HEK293 (cell line): ENCODE measurements at regions not wholly inside any gene's neighbourhood (a gene's known extent, or its start where the extent isn't known, plus 50 kb on each side); places are given as distances from the start of the nearest gene placed in this dataset.

Source experiments
- CTCF ChIA-PET: fragments of 350-600 bp; formaldehyde crosslinking; extraction: SDS; loops from one replicate; lab custom pipeline; 2021; ENCODE audit warnings: antibody characterized with exemption; lab: Yijun Ruan, JAX
- POLR2A ChIA-PET: fragments of 300-600 bp; formaldehyde crosslinking; extraction: SDS; loops from one replicate; lab custom pipeline; 2020; ENCODE audit warnings: antibody characterized with exemption, inconsistent platforms; lab: Yijun Ruan, JAX
- H3K27ac ChIP-seq: fragments of 200-500 bp; sonication (Bioruptor generic); 2 replicates; pipeline ENCODE4 v1.5.1; 2014; ENCODE audit warnings: low read depth, low read length, control low read depth, inconsistent platforms; ENCODE audit errors: extremely low read depth
- H3K36me3 ChIP-seq, 2 experiments: fragments of 200-500 bp in 1 of 2; sonication (Bioruptor generic) in 1 of 2; 1 replicate in 1 of 2; 2 replicates in 1 of 2; pipeline ENCODE4 v1.5.1; 2014 to 2017; ENCODE audit warnings: inconsistent platforms in 2 of 2, low read length in 2 of 2; ENCODE audit not compliant: control insufficient read depth in 2 of 2, insufficient read depth in 1 of 2
- H3K4me1 ChIP-seq: fragments of 200-500 bp; sonication (Bioruptor generic); 2 replicates; pipeline ENCODE4 v1.5.1; 2014; ENCODE audit warnings: mild to moderate bottlenecking, low read length, inconsistent platforms; ENCODE audit not compliant: control insufficient read depth, insufficient read depth
- H3K4me3 ChIP-seq: 2 replicates; pipeline ENCODE4 v1.5.1; 2011; ENCODE audit warnings: low read depth, mild to moderate bottlenecking, control low read depth, low read length, moderate library complexity
- H3K9me3 ChIP-seq: fragments of 200-500 bp; sonication (Bioruptor generic); 2 replicates; pipeline ENCODE4 v1.5.1; 2014; ENCODE audit warnings: low read depth, low read length, inconsistent platforms; ENCODE audit not compliant: control insufficient read depth, insufficient read depth
- GLI4 ChIP-seq: fragments of 450-650 bp; formaldehyde crosslinking; IDR thresholded peaks from 2 replicates; pipeline ENCODE4 v1.5.1; 2016; ENCODE audit warnings: missing biosample characterization, missing genetic modification characterization
- SCRT2 ChIP-seq: fragments of 450-650 bp; formaldehyde crosslinking; IDR thresholded peaks from 2 replicates; pipeline ENCODE4 v1.5.1; 2016; ENCODE audit warnings: missing biosample characterization, missing genetic modification characterization
- ZFP37 ChIP-seq: fragments of 450-650 bp; formaldehyde crosslinking; IDR thresholded peaks from 2 replicates; pipeline ENCODE4 v1.5.1; 2016; ENCODE audit warnings: missing biosample characterization, missing genetic modification characterization
- ZNF112 ChIP-seq: fragments of 450-650 bp; formaldehyde crosslinking; IDR thresholded peaks from 2 replicates; pipeline ENCODE4 v1.5.0; 2017; ENCODE audit warnings: missing biosample characterization, missing genetic modification characterization
- ZNF133 ChIP-seq: fragments of 450-650 bp; formaldehyde crosslinking; IDR thresholded peaks from 2 replicates; pipeline ENCODE4 v1.5.1; 2016; ENCODE audit warnings: missing biosample characterization, missing genetic modification characterization
- ZNF211 ChIP-seq: fragments of 450-650 bp; formaldehyde crosslinking; IDR thresholded peaks from 2 replicates; pipeline ENCODE4 v1.5.1; 2016; ENCODE audit warnings: low read depth, missing biosample characterization, missing genetic modification characterization
- ZNF221 ChIP-seq: fragments of 450-650 bp; formaldehyde crosslinking; IDR thresholded peaks from 2 replicates; pipeline ENCODE4 v1.5.1; 2017; ENCODE audit warnings: missing biosample characterization, missing genetic modification characterization, borderline replicate concordance
- ZNF248 ChIP-seq: fragments of 450-650 bp; formaldehyde crosslinking; IDR thresholded peaks from 2 replicates; pipeline ENCODE4 v1.5.1; 2017; ENCODE audit warnings: missing biosample characterization, missing genetic modification characterization
- ZNF266 ChIP-seq: fragments of 450-650 bp; formaldehyde crosslinking; IDR thresholded peaks from 2 replicates; pipeline ENCODE4 v1.5.1; 2016; ENCODE audit warnings: missing biosample characterization, missing genetic modification characterization, low read depth
- ZNF362 ChIP-seq: fragments of 450-650 bp; formaldehyde crosslinking; IDR thresholded peaks from 2 replicates; pipeline ENCODE4 v1.5.1; 2016; ENCODE audit warnings: missing biosample characterization, missing genetic modification characterization
- ZNF521 ChIP-seq: fragments of 450-650 bp; formaldehyde crosslinking; IDR thresholded peaks from 2 replicates; pipeline ENCODE4 v1.5.1; 2017; ENCODE audit warnings: missing biosample characterization, mild to moderate bottlenecking, missing genetic modification characterization
- ZNF558 ChIP-seq: fragments of 450-650 bp; formaldehyde crosslinking; IDR thresholded peaks from 2 replicates; pipeline ENCODE4 v1.5.1; 2016; ENCODE audit warnings: missing biosample characterization, missing genetic modification characterization
- ZNF560 ChIP-seq: fragments of 450-650 bp; formaldehyde crosslinking; IDR thresholded peaks from 2 replicates; pipeline ENCODE4 v1.5.1; 2017; ENCODE audit warnings: missing biosample characterization, missing genetic modification characterization, borderline replicate concordance
- ZNF623 ChIP-seq: fragments of 450-650 bp; formaldehyde crosslinking; IDR thresholded peaks from 2 replicates; pipeline ENCODE4 v1.5.1; 2016; ENCODE audit warnings: missing biosample characterization, missing genetic modification characterization
- ZNF624 ChIP-seq: fragments of 450-650 bp; formaldehyde crosslinking; IDR thresholded peaks from 2 replicates; pipeline ENCODE4 v1.5.1; 2017; ENCODE audit warnings: missing biosample characterization, missing genetic modification characterization
- ZNF837 ChIP-seq: fragments of 450-650 bp; formaldehyde crosslinking; IDR thresholded peaks from 2 replicates; pipeline ENCODE4 v1.5.1; 2016; ENCODE audit warnings: missing biosample characterization, missing genetic modification characterization
- ZSCAN16 ChIP-seq: fragments of 450-650 bp; formaldehyde crosslinking; IDR thresholded peaks from 2 replicates; pipeline ENCODE4 v1.5.1; 2016; ENCODE audit warnings: missing biosample characterization, missing genetic modification characterization
- ZXDB ChIP-seq: fragments of 450-650 bp; formaldehyde crosslinking; IDR thresholded peaks from 2 replicates; pipeline ENCODE4 v1.5.1; 2016; ENCODE audit warnings: missing biosample characterization, missing genetic modification characterization
- TF ChIP-seq, protein P1 (sequence below): fragments of 450-650 bp; formaldehyde crosslinking; IDR thresholded peaks from 2 replicates; pipeline ENCODE4 v1.5.1; 2016; ENCODE audit warnings: missing biosample characterization, missing genetic modification characterization
- TF ChIP-seq, protein P2 (sequence below): fragments of 450-650 bp; formaldehyde crosslinking; IDR thresholded peaks from 2 replicates; pipeline ENCODE4 v1.5.1; 2016; ENCODE audit warnings: missing biosample characterization, missing genetic modification characterization, low read depth
- TF ChIP-seq, protein P3 (sequence below): fragments of 450-650 bp; formaldehyde crosslinking; IDR thresholded peaks from 2 replicates; pipeline ENCODE4 v1.5.1; 2016; ENCODE audit warnings: missing biosample characterization, missing genetic modification characterization

GRCh38 chr14:34014936-34015335, 64.1 kb upstream of the EGLN3 start:
- Histone ChIP-seq H3K36me3 (no peaks in the 10 kb centered on the region), H3K27ac (no peak overlapping the region), H3K4me1 (no peaks in the 10 kb centered on the region), H3K9me3 (no peaks in the 10 kb centered on the region), H3K4me3 (no peak overlapping the region)
- ChIA-PET POLR2A (no interaction called here), CTCF (interaction anchor here (0.5 kb wide), 1 partner anchor 46 kb away, joined by 4 read pairs; no protein-coding TSS in a partner anchor)
- TF ChIP-seq, protein P1, sequence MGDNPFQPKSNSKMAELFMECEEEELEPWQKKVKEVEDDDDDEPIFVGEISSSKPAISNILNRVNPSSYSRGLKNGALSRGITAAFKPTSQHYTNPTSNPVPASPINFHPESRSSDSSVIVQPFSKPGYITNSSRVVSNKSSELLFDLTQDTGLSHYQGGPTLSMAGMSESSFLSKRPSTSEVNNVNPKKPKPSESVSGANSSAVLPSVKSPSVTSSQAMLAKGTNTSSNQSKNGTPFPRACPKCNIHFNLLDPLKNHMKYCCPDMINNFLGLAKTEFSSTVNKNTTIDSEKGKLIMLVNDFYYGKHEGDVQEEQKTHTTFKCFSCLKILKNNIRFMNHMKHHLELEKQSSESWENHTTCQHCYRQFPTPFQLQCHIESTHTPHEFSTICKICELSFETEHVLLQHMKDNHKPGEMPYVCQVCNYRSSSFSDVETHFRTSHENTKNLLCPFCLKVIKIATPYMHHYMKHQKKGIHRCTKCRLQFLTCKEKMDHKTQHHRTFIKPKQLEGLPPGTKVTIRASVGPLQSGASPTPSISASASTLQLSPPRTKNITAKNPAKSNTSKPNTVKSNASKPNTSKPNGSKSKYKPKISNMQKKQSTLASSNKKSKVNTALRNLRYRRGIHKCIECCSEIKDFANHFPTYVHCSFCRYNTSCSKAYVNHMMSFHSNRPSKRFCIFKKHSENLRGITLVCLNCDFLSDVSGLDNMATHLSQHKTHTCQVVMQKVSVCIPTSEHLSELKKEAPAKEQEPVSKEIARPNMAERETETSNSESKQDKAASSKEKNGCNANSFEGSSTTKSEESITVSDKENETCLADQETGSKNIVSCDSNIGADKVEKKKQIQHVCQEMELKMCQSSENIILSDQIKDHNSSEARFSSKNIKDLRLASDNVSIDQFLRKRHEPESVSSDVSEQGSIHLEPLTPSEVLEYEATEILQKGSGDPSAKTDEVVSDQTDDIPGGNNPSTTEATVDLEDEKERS (tag by site-specific recombination): no peak
- no peak for TF ChIP-seq ZNF623 (tag by site-specific recombination)
- no peak for TF ChIP-seq ZNF248
- TF ChIP-seq, protein P2, sequence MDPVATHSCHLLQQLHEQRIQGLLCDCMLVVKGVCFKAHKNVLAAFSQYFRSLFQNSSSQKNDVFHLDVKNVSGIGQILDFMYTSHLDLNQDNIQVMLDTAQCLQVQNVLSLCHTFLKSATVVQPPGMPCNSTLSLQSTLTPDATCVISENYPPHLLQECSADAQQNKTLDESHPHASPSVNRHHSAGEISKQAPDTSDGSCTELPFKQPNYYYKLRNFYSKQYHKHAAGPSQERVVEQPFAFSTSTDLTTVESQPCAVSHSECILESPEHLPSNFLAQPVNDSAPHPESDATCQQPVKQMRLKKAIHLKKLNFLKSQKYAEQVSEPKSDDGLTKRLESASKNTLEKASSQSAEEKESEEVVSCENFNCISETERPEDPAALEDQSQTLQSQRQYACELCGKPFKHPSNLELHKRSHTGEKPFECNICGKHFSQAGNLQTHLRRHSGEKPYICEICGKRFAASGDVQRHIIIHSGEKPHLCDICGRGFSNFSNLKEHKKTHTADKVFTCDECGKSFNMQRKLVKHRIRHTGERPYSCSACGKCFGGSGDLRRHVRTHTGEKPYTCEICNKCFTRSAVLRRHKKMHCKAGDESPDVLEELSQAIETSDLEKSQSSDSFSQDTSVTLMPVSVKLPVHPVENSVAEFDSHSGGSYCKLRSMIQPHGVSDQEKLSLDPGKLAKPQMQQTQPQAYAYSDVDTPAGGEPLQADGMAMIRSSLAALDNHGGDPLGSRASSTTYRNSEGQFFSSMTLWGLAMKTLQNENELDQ: no peak
- no peak for TF ChIP-seq ZNF221 (tag by site-specific recombination)
- no peak for TF ChIP-seq ZNF560 (tag by site-specific recombination)
- TF ChIP-seq, protein P3, sequence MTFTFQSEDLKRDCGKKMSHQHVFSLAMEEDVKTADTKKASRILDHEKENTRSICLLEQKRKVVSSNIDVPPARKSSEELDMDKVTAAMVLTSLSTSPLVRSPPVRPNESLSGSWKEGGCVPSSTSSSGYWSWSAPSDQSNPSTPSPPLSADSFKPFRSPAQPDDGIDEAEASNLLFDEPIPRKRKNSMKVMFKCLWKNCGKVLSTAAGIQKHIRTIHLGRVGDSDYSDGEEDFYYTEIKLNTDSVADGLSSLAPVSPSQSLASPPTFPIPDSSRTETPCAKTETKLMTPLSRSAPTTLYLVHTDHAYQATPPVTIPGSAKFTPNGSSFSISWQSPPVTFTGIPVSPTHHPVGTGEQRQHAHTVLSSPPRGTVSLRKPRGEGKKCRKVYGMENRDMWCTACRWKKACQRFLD (tag by site-specific recombination): no peak
- no peak for TF ChIP-seq ZFP37 (tag by site-specific recombination)
- TF ChIP-seq ZNF112 (tag by site-specific recombination): no peak
- TF ChIP-seq ZSCAN16 (tag by site-specific recombination): no peak
- no peak for TF ChIP-seq GLI4
- no peak for TF ChIP-seq ZNF837 (tag by site-specific recombination)
- TF ChIP-seq ZNF211 (tag by site-specific recombination): no peak
- no peak for TF ChIP-seq ZNF624 (tag by site-specific recombination)
- TF ChIP-seq ZNF521 (tag by site-specific recombination): no peak

DNA sequence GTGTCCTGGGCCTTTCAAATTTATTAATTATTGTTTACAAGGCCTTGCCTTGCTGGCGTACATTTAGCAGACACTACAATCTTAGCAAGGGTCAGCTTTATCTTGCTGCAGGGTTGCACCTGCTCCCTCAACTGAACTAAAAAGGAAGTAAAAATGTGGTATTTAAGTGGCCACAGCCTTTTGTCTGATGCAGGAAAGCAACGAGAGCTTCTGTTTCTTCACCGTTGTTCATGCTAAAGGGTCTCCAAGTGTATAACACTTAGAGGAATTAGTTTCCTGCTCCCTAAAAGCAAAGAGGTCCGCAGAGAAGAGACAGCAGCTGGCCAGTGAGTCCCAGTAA, 62.8 kb upstream of the EGLN3 start:
- H3K36me3 ChIP-seq: no peaks in the 10 kb centered on the region
- H3K4me3 ChIP-seq: no peak overlapping the region
- no peak for TF ChIP-seq ZXDB (tag by site-specific recombination)
- no peak for TF ChIP-seq ZNF558 (tag by site-specific recombination)
- TF ChIP-seq ZNF362 (tag by site-specific recombination): no peak
- no peak for TF ChIP-seq ZNF133 (tag by site-specific recombination)
- no peak for TF ChIP-seq ZNF266 (tag by site-specific recombination)
- TF ChIP-seq SCRT2 (tag by site-specific recombination): no peak
- POLR2A ChIA-PET: no interaction called here
- H3K27ac ChIP-seq: no peak overlapping the region
- H3K9me3 ChIP-seq: no peaks in the 10 kb centered on the region; the same call in 1 of the 2 replicates
- H3K4me1 ChIP-seq: no peaks in the 10 kb centered on the region
- CTCF ChIA-PET: no interaction called here
